Bronchial epithelial cell (primary cell): ENCODE measurements at regions not wholly inside any gene's neighbourhood (a gene's known extent, or its start where the extent isn't known, plus 50 kb on each side); places are given as distances from the start of the nearest gene placed in this dataset.
"Not testable (repeated sequence)": the region's sequence is repeated elsewhere in the genome, so short reads cannot be mapped to it uniquely, and the experiment has no call there.

Experiments used
- DNase-seq: peaks from one replicate; pipeline ENCODE4 v3.0.0-alpha.2; 2010; ENCODE audit warnings: low read depth
- FAIRE-seq: peaks from 2 replicates; lab custom pipeline; 2011; peaks lifted over from hg19 to GRCh38; lab: Jason Lieb, UNC
- H3K27me3 ChIP-seq: 2 replicates; pipeline ENCODE4 v1.5.1; 2011; ENCODE audit warnings: low read length; ENCODE audit not compliant: control insufficient read depth, insufficient read depth
- H3K36me3 ChIP-seq: 2 replicates; pipeline ENCODE4 v1.5.1; 2011; ENCODE audit warnings: low read length; ENCODE audit not compliant: control insufficient read depth, insufficient read depth
- H3K4me3 ChIP-seq: 2 replicates; pipeline ENCODE4 v1.5.1; 2011; ENCODE audit warnings: mild to moderate bottlenecking, low read depth, low read length, control low read depth
- CTCF ChIP-seq: IDR thresholded peaks from 2 replicates; pipeline ENCODE4 v1.5.1; 2011; ENCODE audit warnings: mild to moderate bottlenecking, moderate library complexity, low read length, control low read depth, inconsistent platforms; ENCODE audit not compliant: insufficient read depth, severe bottlenecking

- Histone ChIP-seq H3K4me3 (no peak overlapping the region), H3K36me3 (no peaks in the 10 kb centered on the region), H3K27me3 (peaks cover 2% of the 10 kb centered on the region)
- no peak for FAIRE-seq
- peak; percentile 12 for DNase-seq
- no peak for TF ChIP-seq CTCF
Measured at GRCh38 chr7:50914460-50914859, 131.8 kb upstream of the GRB10 start.

GRCh38 chr7:50908628-50909290 lies 126.1 kb upstream of the GRB10 start:
- Histone ChIP-seq H3K4me3 (no peak overlapping the region), H3K36me3 (no peaks in the 10 kb centered on the region), H3K27me3 (no peaks in the 10 kb centered on the region)
- no peak for TF ChIP-seq CTCF
- DNase-seq (no peak), FAIRE-seq (no peak)

DNA sequence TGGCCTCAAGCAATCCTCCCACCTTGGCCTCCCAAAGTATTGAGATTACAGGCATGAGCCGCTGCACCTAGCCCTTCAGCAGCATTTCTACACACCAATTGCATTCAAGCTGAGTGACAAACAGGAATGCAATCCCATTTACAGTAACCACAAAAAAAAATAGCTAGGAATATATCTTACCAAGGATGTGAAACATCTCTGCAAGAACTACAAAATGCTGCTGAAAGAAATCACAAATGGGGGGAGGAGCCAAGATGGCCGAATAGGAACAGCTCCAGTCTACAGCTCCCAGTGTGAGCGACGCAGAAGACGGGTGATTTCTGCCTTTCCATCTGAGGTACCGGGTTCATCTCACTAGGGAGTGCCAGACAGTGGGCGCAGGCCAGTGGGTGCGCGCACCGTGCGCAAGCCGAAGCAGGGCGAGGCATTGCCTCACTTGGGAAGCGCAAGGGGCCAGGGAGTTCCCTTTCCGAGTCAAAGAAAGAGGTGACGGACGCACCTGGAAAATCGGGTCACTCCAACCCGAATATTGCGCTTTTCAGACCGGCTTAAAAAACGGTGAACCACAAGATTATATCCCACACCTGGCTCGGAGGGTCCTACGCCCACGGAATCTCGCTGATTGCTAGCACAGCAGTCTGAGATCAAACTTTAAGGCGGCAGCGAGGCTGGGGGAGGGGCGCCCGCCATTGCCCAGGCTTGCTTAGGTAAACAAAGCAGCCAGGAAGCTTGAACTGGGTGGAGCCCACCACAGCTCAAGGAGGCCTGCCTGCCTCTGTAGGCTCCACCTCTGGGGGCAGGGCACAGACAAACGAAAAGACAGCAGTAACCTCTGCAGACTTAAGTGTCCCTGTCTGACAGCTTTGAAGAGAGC lies 116.1 kb upstream of the GRB10 start:
- not testable (repeated sequence) for DNase-seq, H3K4me3 ChIP-seq, H3K36me3 ChIP-seq, FAIRE-seq, H3K27me3 ChIP-seq

DNA sequence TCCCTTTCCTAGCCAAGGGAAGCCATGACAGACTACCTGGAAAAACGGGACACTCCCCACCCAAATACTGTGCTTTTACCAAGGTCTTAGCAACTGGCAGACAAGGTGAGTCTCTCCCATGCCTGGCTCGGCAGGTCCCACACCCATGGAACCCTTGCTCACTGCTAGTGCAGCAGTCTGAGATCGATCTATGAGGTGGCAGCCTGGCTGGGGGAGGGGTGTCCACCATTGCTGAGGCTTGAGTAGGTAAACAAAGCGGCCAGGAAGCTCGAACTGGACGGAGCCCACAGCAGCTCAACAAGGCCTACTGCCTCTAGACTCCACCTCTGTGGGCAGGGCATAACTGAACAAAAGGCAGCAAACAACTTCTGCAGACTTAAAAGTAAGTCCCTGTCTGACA lies 104.4 kb upstream of the GRB10 start:
- peak; percentile 12 for DNase-seq
- H3K4me3 ChIP-seq, H3K36me3 ChIP-seq, H3K27me3 ChIP-seq, FAIRE-seq: not testable (repeated sequence)

- DNase-seq (no peak), FAIRE-seq (no peak)
- H3K36me3 ChIP-seq: no peaks in the 10 kb centered on the region
- no peak for TF ChIP-seq CTCF
- H3K4me3 ChIP-seq: no peak overlapping the region
- H3K27me3 ChIP-seq: no peaks in the 10 kb centered on the region
Measured at GRCh38 chr7:50872437-50872836, 89.7 kb upstream of the GRB10 start.

DNA sequence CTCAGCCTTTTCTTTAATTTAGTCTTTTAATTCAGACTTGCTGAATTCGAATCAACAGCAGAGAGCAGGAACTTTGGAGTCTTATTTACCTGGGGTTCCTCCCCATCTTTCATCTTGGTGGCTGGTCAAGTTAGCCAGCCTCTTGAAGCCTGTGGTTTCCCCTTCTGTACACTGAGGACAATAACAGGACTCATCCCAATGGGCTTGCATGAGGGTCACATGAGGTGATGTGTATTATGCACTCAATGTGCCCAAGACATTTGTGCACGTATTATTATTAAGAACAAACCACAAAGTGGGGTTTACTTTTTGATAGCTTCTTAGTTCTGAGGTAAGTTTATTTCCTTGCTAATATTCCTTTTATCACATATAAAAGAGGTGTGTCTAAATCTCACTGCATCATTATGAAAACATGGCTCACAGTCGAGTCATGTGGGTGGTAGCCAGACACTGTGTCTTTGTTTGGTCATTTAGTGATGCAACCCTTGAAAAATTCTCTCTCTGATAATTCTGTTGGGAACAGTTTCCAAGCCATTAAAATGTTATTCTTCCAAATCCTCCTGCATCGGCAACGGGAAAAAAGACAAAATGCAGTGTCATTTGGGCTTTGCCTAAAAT lies 86.5 kb upstream of the GRB10 start:
- Histone ChIP-seq H3K4me3 (no peak overlapping the region), H3K36me3 (no peaks in the 10 kb centered on the region), H3K27me3 (no peaks in the 10 kb centered on the region)
- no peak for TF ChIP-seq CTCF
- DNase-seq: peak; percentile 89
- FAIRE-seq: no peak
